H9 (cell line): ENCODE measurements at regions not wholly inside any gene's neighbourhood (a gene's known extent, or its start where the extent isn't known, plus 50 kb on each side); places are given as distances from the start of the nearest gene placed in this dataset.

Source experiments
- DNase-seq: peaks from one replicate; pipeline ENCODE4 v3.0.0-alpha.2; 2017
- H2AFZ ChIP-seq: one replicate; pipeline ENCODE4 v1.6.1; 2013; ENCODE audit warnings: mild to moderate bottlenecking, low read length, control low read depth, moderate library complexity
- H2AK5ac ChIP-seq: 2 replicates; pipeline ENCODE4 v1.6.1; 2013; ENCODE audit warnings: low read length, control low read depth, mixed read lengths; ENCODE audit not compliant: insufficient read length
- H2BK120ac ChIP-seq: one replicate; pipeline ENCODE4 v1.6.1; 2013; ENCODE audit warnings: low read depth, mild to moderate bottlenecking, low read length, control low read depth, inconsistent platforms; ENCODE audit not compliant: poor library complexity, severe bottlenecking
- H2BK12ac ChIP-seq: 2 replicates; pipeline ENCODE4 v1.6.1; 2013; ENCODE audit warnings: low read length, control low read depth, mixed read lengths, low read depth; ENCODE audit not compliant: insufficient read length
- H2BK15ac ChIP-seq: 2 replicates; pipeline ENCODE4 v1.6.1; 2013; ENCODE audit warnings: low read depth, low read length, control low read depth
- H2BK20ac ChIP-seq: one replicate; pipeline ENCODE4 v1.6.1; 2013; ENCODE audit warnings: low read depth, mild to moderate bottlenecking, low read length, control low read depth, inconsistent platforms; ENCODE audit not compliant: poor library complexity, severe bottlenecking
- H2BK5ac ChIP-seq: 2 replicates; pipeline ENCODE4 v1.6.1; 2013; ENCODE audit warnings: low read length, control low read depth, mixed read lengths; ENCODE audit not compliant: insufficient read length
- H3K14ac ChIP-seq: 2 replicates; pipeline ENCODE4 v1.6.1; 2013; ENCODE audit warnings: low read length, control low read depth; ENCODE audit not compliant: insufficient read depth
- H3K18ac ChIP-seq: 2 replicates; pipeline ENCODE4 v1.6.1; 2013; ENCODE audit warnings: low read depth, mild to moderate bottlenecking, mixed read lengths, low read length, control low read depth; ENCODE audit not compliant: insufficient read length
- H3K23ac ChIP-seq: 2 replicates; pipeline ENCODE4 v1.6.1; 2013; ENCODE audit warnings: low read length, control low read depth, mixed read lengths, low read depth; ENCODE audit not compliant: insufficient read length
- H3K23me2 ChIP-seq: 2 replicates; pipeline ENCODE4 v1.6.1; 2013; ENCODE audit warnings: low read depth, mild to moderate bottlenecking, mixed read lengths, low read length, control low read depth; ENCODE audit not compliant: insufficient read length, poor library complexity, severe bottlenecking
- H3K27ac ChIP-seq: 2 replicates; pipeline ENCODE4 v1.5.1; 2013; ENCODE audit warnings: low read length, control low read depth, mixed read lengths, low read depth; ENCODE audit not compliant: insufficient read length
- H3K27me3 ChIP-seq: 2 replicates; pipeline ENCODE4 v1.6.1; 2013; ENCODE audit warnings: low read length, control low read depth, inconsistent platforms; ENCODE audit not compliant: insufficient read depth
- H3K4ac ChIP-seq: 2 replicates; pipeline ENCODE4 v1.6.1; 2013; ENCODE audit warnings: low read depth, mild to moderate bottlenecking, control low read depth, inconsistent platforms, low read length, moderate library complexity
- H3K4me1 ChIP-seq: 2 replicates; pipeline ENCODE4 v1.6.1; 2013; ENCODE audit warnings: low read length, control low read depth, inconsistent platforms; ENCODE audit not compliant: insufficient read depth
- H3K4me2 ChIP-seq: 2 replicates; pipeline ENCODE4 v1.6.1; 2013; ENCODE audit warnings: low read length, control low read depth, mixed read lengths; ENCODE audit not compliant: insufficient read length, insufficient read depth
- H3K56ac ChIP-seq: 2 replicates; pipeline ENCODE4 v1.6.1; 2013; ENCODE audit warnings: low read depth, mild to moderate bottlenecking, mixed read lengths, low read length, control low read depth; ENCODE audit not compliant: insufficient read length
- H3K79me1 ChIP-seq: 2 replicates; pipeline ENCODE4 v1.6.1; 2013; ENCODE audit warnings: low read depth, mild to moderate bottlenecking, moderate library complexity, low read length, control low read depth, inconsistent platforms; ENCODE audit not compliant: insufficient read depth, poor library complexity, severe bottlenecking
- H3K79me2 ChIP-seq: 2 replicates; pipeline ENCODE4 v1.6.1; 2013; ENCODE audit warnings: low read length, control low read depth, inconsistent platforms; ENCODE audit not compliant: insufficient read depth
- H3K9ac ChIP-seq: 2 replicates; pipeline ENCODE4 v1.6.1; 2013; ENCODE audit warnings: low read length, control low read depth, mixed read lengths; ENCODE audit not compliant: insufficient read length; ENCODE audit errors: extremely low read depth
- H3K9me3 ChIP-seq: one replicate; pipeline ENCODE4 v1.6.1; 2013; ENCODE audit warnings: low read depth, low read length, inconsistent platforms; ENCODE audit not compliant: control insufficient read depth
- H3T11ph ChIP-seq: one replicate; pipeline ENCODE4 v1.6.1; 2013; ENCODE audit warnings: mild to moderate bottlenecking, low read length, control low read depth, inconsistent platforms
- H4K20me1 ChIP-seq: one replicate; pipeline ENCODE4 v1.6.1; 2013; ENCODE audit not compliant: control insufficient read depth, insufficient read length, insufficient read depth
- H4K5ac ChIP-seq: 2 replicates; pipeline ENCODE4 v1.6.1; 2013; ENCODE audit warnings: low read depth, mild to moderate bottlenecking, mixed read lengths, low read length, control low read depth; ENCODE audit not compliant: insufficient read length
- H4K8ac ChIP-seq: replicated peaks from 2 replicates; pipeline ENCODE4 v1.6.1; 2013; ENCODE audit warnings: low read length, control low read depth, mixed read lengths, low read depth; ENCODE audit not compliant: insufficient read length
- H4K91ac ChIP-seq: 2 replicates; pipeline ENCODE4 v1.6.1; 2013; ENCODE audit warnings: low read depth, mild to moderate bottlenecking, moderate library complexity, mixed read lengths, low read length, control low read depth; ENCODE audit not compliant: insufficient read length
- H3K27ac Mint-ChIP-seq, 3 experiments: 2 replicates in 2 of 3; 3 replicates in 1 of 3; pipeline ENCODE4 v1.8.0; 2020 to 2021; ENCODE audit warnings: mixed read lengths in 3 of 3, mild to moderate bottlenecking in 1 of 3, moderate library complexity in 1 of 3
- H3K27me3 Mint-ChIP-seq: 2 replicates; pipeline ENCODE4 v1.8.0; 2021; ENCODE audit warnings: low read depth, mild to moderate bottlenecking, moderate library complexity, mixed read lengths
- H3K36me3 Mint-ChIP-seq, 3 experiments: 2 replicates in 2 of 3; 3 replicates in 1 of 3; pipeline ENCODE4 v1.8.0; 2020 to 2021; ENCODE audit warnings: low read depth in 3 of 3, mixed read lengths in 3 of 3; ENCODE audit not compliant: insufficient read depth in 1 of 3
- H3K4me1 Mint-ChIP-seq, 2 experiments: 2 replicates each; pipeline ENCODE4 v1.8.0; 2020; ENCODE audit warnings: mixed read lengths in 2 of 2
- H3K4me3 Mint-ChIP-seq, 2 experiments: 2 replicates in 1 of 2; 3 replicates in 1 of 2; pipeline ENCODE4 v1.8.0; 2020 to 2021; ENCODE audit warnings: mild to moderate bottlenecking in 2 of 2, mixed read lengths in 2 of 2, moderate library complexity in 1 of 2
- H3K9me3 Mint-ChIP-seq, 2 experiments: 2 replicates in 1 of 2; 3 replicates in 1 of 2; pipeline ENCODE4 v1.8.0; 2020; ENCODE audit warnings: mild to moderate bottlenecking in 2 of 2, mixed read lengths in 2 of 2, moderate library complexity in 1 of 2
- WGBS: extraction: QIAGEN DNeasy Blood & Tissue Kit; methylation state at CpG from one replicate; pipeline ENCODE4 v1.1.7; 2013; ENCODE audit warnings: missing lambda C conversion rate, low lambda C conversion rate, mixed read lengths; ENCODE audit not compliant: insufficient read length; ENCODE audit errors: extremely low coverage; 5-methylcytosine and 5-hydroxymethylcytosine counted together
- TF ChIP-seq, protein P1 (sequence below): fragments of 200-600 bp; sonication (generic); conservative IDR thresholded peaks from 3 replicates; pipeline ENCODE4 v1.8.0; 2021; ENCODE audit warnings: antibody characterized with exemption, mild to moderate bottlenecking

- no peak overlapping the region for H3K9ac ChIP-seq
- peak overlapping the region; percentile 69 for H2AK5ac ChIP-seq
- no peak overlapping the region for H4K5ac ChIP-seq
- Mint-ChIP-seq H3K27me3 (peaks cover 91% of the 10 kb centered on the region), H3K27ac (no peak overlapping the region), H3K36me3 (no peaks in the 10 kb centered on the region), H3K4me3 (no peak overlapping the region; a peak in 1 of 5 replicates), H3K9me3 (no peaks in the 10 kb centered on the region; a peak in 2 of 5 replicates), H3K4me1 (peaks cover 18 to 23% of the 10 kb centered on the region in 2 experiments)
- H3K4me2 ChIP-seq = no peak overlapping the region
- H4K8ac ChIP-seq = no peak overlapping the region
- no peak overlapping the region for H2BK20ac ChIP-seq
- no peak overlapping the region for H3K14ac ChIP-seq
- TF ChIP-seq, protein P1, sequence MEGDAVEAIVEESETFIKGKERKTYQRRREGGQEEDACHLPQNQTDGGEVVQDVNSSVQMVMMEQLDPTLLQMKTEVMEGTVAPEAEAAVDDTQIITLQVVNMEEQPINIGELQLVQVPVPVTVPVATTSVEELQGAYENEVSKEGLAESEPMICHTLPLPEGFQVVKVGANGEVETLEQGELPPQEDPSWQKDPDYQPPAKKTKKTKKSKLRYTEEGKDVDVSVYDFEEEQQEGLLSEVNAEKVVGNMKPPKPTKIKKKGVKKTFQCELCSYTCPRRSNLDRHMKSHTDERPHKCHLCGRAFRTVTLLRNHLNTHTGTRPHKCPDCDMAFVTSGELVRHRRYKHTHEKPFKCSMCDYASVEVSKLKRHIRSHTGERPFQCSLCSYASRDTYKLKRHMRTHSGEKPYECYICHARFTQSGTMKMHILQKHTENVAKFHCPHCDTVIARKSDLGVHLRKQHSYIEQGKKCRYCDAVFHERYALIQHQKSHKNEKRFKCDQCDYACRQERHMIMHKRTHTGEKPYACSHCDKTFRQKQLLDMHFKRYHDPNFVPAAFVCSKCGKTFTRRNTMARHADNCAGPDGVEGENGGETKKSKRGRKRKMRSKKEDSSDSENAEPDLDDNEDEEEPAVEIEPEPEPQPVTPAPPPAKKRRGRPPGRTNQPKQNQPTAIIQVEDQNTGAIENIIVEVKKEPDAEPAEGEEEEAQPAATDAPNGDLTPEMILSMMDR = no peak
- H3K4me1 ChIP-seq = peaks cover 6% of the 10 kb centered on the region; the same call in 1 of the 2 replicates
- H2BK5ac ChIP-seq = no peak overlapping the region
- no peak overlapping the region for H3K4ac ChIP-seq
- no peak overlapping the region for H4K91ac ChIP-seq
- H2BK120ac ChIP-seq = no peak overlapping the region
- no peak overlapping the region for H2BK12ac ChIP-seq
- no peak overlapping the region for H2BK15ac ChIP-seq
- H3K56ac ChIP-seq = no peak overlapping the region
- H3K18ac ChIP-seq = no peak overlapping the region
- H3T11ph ChIP-seq = no peak overlapping the region
- H3K23me2 ChIP-seq = no peaks in the 10 kb centered on the region
- DNase-seq = no peak
- H3K79me2 ChIP-seq = no peaks in the 10 kb centered on the region
- H3K23ac ChIP-seq = no peak overlapping the region
- no peak overlapping the region for H2AFZ ChIP-seq
- peaks cover 23% of the 10 kb centered on the region; the same call in 1 of the 2 replicates for H3K27me3 ChIP-seq
- H3K27ac ChIP-seq = no peak overlapping the region
- no peaks in the 10 kb centered on the region for H4K20me1 ChIP-seq
- WGBS = no CpG with 5 or more reads among the region's 2 CpGs
- no peaks in the 10 kb centered on the region for H3K79me1 ChIP-seq
- H3K9me3 ChIP-seq = no peaks in the 10 kb centered on the region
These were observed 151.7 kb upstream of the TBL1XR1 start for GRCh38 chr3:177348974-177349373.
